Stimulated activated effector memory CD8-positive, alpha-beta T cell treated with anti-CD3 and anti-CD28 coated beads, Interleukin-12 subunit alpha, Interleukin-12 subunit beta, amount 100 ng/mL, for 72 hours (primary cell): ENCODE measurements at regions not wholly inside any gene's neighbourhood (a gene's known extent, or its start where the extent isn't known, plus 50 kb on each side); places are given as distances from the start of the nearest gene placed in this dataset.

Experiments
- ATAC-seq: fragments of 150-1000 bp; cut with Tn5 transposase; 2 replicates; pipeline ENCODE4 v1.10.0; 2021
- DNase-seq, 2 donors: peaks; one replicate each; pipeline ENCODE4 v3.0.0; 2021 to 2022; ENCODE audit warnings: low spot score in 2 of 2
- H3K27ac Mint-ChIP-seq: one replicate; pipeline ENCODE4 v1.8.0; 2022; ENCODE audit warnings: mild to moderate bottlenecking, mixed read lengths
- H3K36me3 Mint-ChIP-seq: one replicate; pipeline ENCODE4 v1.8.0; 2022; ENCODE audit warnings: mild to moderate bottlenecking, mixed read lengths
- H3K4me1 Mint-ChIP-seq: one replicate; pipeline ENCODE4 v1.8.0; 2022; ENCODE audit warnings: mixed read lengths
- H3K4me3 Mint-ChIP-seq: one replicate; pipeline ENCODE4 v1.8.0; 2022; ENCODE audit warnings: mild to moderate bottlenecking, mixed read lengths
- H3K9me3 Mint-ChIP-seq: one replicate; pipeline ENCODE4 v1.8.0; 2022; ENCODE audit warnings: mixed read lengths

DNA sequence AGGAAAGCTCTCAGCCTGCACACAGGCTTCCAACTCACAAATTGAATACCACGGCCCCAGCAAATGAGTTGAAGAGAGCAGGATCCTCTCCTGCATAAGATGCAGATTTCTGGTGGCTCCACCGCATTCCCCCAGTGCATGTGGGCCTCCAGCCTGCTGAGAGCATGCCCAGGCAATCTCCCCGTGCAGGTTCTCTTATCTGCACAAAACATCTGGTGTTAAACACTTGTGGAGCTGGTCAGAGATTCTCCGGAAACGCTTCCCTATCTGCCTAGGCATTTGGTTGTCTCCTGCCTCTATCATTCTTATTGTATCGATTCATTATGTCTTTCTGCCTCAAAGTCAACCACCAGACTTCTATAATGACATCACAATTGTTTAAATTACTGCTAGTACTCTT, 1349.0 kb upstream of the B3GALT2 start:
- Mint-ChIP-seq H3K4me1 (no peaks in the 10 kb centered on the region), H3K4me3 (no peak overlapping the region), H3K27ac (no peak overlapping the region), H3K36me3 (no peaks in the 10 kb centered on the region), H3K9me3 (no peaks in the 10 kb centered on the region)
- no peak for DNase-seq
- no peak for ATAC-seq

DNA sequence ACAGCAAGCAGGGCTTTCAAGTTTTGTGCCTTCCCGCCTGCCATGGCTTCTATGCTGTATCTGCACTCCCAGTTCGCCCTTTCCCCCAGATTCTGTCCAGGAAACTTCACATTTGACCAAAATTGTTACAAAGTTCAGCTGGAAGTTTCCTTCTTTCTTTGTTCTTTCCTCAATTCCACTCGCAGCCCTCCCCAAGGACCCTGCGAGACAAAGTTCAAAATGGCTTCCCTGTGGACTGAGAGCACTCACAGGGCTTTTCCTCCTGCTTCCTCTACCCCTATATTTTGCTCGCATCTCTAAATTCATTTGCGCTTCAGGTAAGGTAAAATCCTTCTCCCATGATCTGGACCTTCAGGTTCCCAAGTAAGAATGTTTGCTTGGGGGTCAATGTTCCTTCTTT, 1348.4 kb upstream of the B3GALT2 start:
- Mint-ChIP-seq H3K9me3 (no peaks in the 10 kb centered on the region), H3K4me1 (no peaks in the 10 kb centered on the region), H3K36me3 (no peaks in the 10 kb centered on the region), H3K4me3 (no peak overlapping the region), H3K27ac (no peak overlapping the region)
- DNase-seq (no peak), ATAC-seq (no peak)

DNA sequence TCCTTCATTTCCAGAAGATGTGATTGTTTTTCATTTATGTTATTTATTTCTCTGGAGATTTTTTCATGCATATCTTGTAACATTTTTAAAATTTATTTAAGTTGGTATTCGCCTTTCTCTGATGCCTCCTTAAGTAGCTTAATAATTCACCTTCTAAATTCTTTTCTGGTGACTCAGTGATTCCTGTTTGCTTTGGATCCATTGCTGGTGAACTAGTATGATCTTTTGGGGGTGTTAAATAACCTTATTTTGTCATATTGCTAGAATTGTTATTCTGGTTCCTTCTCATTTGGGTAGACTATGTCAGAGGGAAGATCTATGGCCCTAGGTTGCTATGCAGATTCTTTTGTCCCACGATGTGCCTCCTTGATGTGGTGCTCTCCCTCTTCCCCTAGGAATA, 1347.2 kb upstream of the B3GALT2 start:
- H3K27ac Mint-ChIP-seq = no peak overlapping the region
- ATAC-seq (no peak), DNase-seq (no peak)
- no peak overlapping the region for H3K4me3 Mint-ChIP-seq
- H3K36me3 Mint-ChIP-seq = no peaks in the 10 kb centered on the region
- H3K4me1 Mint-ChIP-seq = no peaks in the 10 kb centered on the region
- H3K9me3 Mint-ChIP-seq = no peaks in the 10 kb centered on the region

DNA sequence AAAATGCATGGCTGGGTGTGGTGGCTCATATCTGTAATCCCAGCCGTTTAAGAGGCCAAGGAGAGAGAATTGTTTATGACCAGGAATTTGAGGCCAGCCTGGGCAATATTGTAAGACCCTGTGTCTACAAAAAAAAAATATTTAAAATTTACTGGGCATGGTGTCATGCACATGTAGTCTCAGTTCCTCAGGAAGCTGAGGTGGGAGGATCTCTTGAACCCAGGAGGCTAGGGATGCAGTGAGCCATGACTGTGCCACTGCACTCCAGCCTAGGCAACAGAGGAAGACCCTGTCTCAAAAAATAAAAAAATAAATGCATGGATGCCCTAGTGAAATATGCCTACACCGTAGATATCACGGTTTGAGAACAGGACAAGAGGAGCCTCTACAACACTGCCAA, 1331.2 kb upstream of the B3GALT2 start:
- H3K4me3 Mint-ChIP-seq = no peak overlapping the region
- DNase-seq (no peak), ATAC-seq (no peak)
- no peaks in the 10 kb centered on the region for H3K9me3 Mint-ChIP-seq
- no peaks in the 10 kb centered on the region for H3K4me1 Mint-ChIP-seq
- H3K27ac Mint-ChIP-seq = no peak overlapping the region
- H3K36me3 Mint-ChIP-seq = no peaks in the 10 kb centered on the region

DNA sequence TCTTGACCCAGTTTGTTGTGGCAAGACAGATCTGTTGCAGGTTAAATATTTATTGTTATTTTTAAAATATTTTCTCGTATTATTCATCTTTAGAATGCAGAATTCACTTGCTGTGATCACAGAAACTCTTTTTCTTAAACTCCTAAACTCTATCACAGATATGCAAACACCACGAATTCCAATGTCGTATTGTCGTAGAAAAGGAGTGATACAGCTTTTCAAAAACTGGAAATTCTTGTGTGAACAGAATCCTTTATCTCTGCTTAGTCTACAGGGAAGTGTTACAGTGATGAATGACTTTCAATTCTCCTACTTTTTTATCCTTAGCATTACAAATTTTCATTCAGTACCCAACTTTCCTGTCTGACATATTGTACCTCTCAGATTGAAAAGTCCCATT, 1329.5 kb upstream of the B3GALT2 start:
- no peaks in the 10 kb centered on the region for H3K36me3 Mint-ChIP-seq
- H3K9me3 Mint-ChIP-seq = peaks cover 5% of the 10 kb centered on the region
- DNase-seq (no peak), ATAC-seq (no peak)
- no peaks in the 10 kb centered on the region for H3K4me1 Mint-ChIP-seq
- H3K4me3 Mint-ChIP-seq = no peak overlapping the region
- H3K27ac Mint-ChIP-seq = no peak overlapping the region

DNA sequence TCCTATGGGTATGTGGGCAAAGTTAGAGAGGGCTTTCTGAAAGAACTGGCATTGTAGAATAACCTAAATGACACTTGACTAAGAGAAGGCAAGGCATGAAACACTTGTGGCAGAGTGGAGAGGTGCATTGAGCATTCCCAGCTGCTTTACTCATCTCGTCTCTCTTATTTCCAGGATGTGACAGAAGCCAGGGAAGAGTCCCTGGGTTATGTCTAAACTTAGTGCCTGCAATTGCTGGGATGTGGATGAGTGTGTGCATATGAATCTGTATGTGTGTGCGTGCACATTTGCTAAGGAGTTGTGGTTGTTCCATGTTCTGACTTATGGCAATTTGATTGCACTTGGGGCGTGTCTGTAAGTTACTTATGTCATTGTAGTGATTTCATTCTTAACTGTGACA, 1326.5 kb upstream of the B3GALT2 start:
- Mint-ChIP-seq H3K27ac (no peak overlapping the region), H3K4me1 (no peaks in the 10 kb centered on the region), H3K36me3 (no peaks in the 10 kb centered on the region), H3K9me3 (peaks cover 11% of the 10 kb centered on the region), H3K4me3 (no peak overlapping the region)
- no peak for ATAC-seq
- DNase-seq = no peak

DNA sequence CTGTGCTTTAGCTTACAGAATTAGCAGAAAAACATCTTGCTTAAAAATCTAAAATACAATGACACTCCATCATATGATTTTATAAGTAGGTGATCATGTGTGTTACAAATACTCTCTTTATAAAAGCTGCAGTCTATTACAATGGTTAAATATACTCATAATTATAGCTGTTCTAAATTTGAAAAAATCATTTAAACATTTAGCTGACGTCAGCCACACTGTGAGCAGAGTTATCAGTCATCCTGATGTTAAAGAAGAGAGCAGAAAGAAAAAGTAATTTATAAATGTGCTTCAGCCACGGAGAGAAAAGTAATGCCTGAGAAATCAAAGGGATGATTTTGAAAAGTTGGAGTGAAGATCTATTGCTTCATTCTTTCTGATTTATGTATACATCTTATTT, 1325.9 kb upstream of the B3GALT2 start:
- H3K4me3 Mint-ChIP-seq = no peak overlapping the region
- H3K9me3 Mint-ChIP-seq = peaks cover 11% of the 10 kb centered on the region
- H3K36me3 Mint-ChIP-seq = no peaks in the 10 kb centered on the region
- no peak for ATAC-seq
- no peaks in the 10 kb centered on the region for H3K4me1 Mint-ChIP-seq
- no peak for DNase-seq
- H3K27ac Mint-ChIP-seq = no peak overlapping the region

DNA sequence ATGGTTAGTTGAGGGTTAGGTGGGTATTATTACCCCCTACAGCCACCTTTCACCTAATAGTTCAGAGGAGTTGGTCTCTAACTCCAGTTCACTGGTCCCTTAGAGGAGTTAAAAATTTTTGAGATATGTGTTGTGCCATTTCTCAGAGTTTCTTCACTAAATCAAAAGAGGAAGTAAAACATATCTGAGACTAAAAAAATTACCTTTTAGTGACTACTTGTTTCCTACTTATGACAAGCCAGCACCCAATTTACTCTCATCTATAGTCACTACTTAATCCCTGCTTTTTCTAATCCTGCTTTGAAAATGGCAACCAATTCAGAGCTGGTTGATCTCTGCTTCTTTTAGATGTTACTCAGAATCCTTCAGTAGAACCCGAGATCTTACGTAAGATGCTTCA, 1316.8 kb upstream of the B3GALT2 start:
- Mint-ChIP-seq H3K27ac (no peak overlapping the region), H3K4me3 (no peak overlapping the region), H3K9me3 (no peaks in the 10 kb centered on the region), H3K36me3 (no peaks in the 10 kb centered on the region), H3K4me1 (no peaks in the 10 kb centered on the region)
- DNase-seq (no peak), ATAC-seq (no peak)

DNA sequence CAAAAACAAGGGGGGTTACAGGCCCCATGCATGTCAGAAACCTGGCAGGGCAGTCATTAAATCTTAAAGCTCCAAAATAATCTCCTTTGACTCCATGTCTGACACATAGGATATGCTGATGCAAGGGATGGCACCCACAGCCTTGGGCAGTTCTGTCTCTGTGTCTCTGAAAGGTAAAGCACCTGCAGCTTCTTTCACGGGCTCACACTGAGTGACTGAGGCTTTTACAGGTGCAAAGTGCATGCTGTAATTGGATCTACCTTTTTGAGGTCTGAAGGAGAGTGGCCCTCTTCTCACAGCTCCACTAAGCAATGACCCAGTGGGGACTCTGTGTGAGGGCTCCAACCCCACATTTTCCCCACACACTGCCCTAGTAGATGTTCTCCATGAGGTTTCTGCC, 1309.0 kb upstream of the B3GALT2 start:
- H3K27ac Mint-ChIP-seq = no peak overlapping the region
- DNase-seq (no peak), ATAC-seq (no peak)
- peaks cover 7% of the 10 kb centered on the region for H3K9me3 Mint-ChIP-seq
- no peak overlapping the region for H3K4me3 Mint-ChIP-seq
- H3K36me3 Mint-ChIP-seq = no peaks in the 10 kb centered on the region
- H3K4me1 Mint-ChIP-seq = peaks cover 6% of the 10 kb centered on the region

DNA sequence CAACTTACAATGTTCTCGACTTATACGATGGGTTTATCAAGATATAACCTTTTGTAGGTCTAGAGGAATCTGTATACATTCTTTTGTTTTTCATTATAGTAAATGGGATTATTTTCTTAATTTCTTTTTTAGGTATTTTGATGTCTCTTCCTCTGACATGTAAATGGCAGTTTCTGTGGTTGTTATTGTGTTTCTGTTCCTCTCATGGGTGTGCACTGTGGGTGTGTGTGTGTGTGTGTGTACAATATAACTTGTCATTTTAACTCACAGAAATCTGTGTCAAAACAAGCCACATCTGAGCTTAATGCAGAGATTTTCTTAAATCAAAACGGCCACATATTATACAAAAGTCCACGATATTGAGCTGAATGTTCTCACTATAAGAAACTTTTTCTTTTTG, 1300.8 kb upstream of the B3GALT2 start:
- Mint-ChIP-seq H3K27ac (no peak overlapping the region), H3K9me3 (peaks cover 4% of the 10 kb centered on the region), H3K36me3 (no peaks in the 10 kb centered on the region), H3K4me1 (no peaks in the 10 kb centered on the region), H3K4me3 (no peak overlapping the region)
- ATAC-seq (no peak), DNase-seq (no peak)

DNA sequence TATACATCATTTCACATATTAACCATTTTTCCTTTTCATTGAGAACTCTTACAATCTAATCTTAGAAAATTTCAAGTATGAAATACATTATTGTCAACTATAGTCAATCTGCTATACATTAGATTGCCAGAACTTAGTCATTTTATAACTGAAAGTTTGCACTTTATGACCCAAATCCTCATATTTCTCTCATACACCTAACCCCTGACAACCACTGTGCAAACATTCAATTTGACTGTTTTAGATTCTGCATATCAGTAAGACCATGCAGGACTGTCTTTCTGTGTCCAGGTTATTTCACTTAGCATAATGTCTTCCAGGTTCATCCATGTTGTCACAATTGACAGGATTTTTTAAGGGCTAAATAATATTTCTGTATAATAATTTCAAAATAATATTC, 1299.0 kb upstream of the B3GALT2 start:
- ATAC-seq = peak; percentile 65
- Mint-ChIP-seq H3K4me3 (no peak overlapping the region), H3K4me1 (no peaks in the 10 kb centered on the region), H3K36me3 (no peaks in the 10 kb centered on the region), H3K27ac (no peak overlapping the region), H3K9me3 (peaks cover 4% of the 10 kb centered on the region)
- no peak for DNase-seq

DNA sequence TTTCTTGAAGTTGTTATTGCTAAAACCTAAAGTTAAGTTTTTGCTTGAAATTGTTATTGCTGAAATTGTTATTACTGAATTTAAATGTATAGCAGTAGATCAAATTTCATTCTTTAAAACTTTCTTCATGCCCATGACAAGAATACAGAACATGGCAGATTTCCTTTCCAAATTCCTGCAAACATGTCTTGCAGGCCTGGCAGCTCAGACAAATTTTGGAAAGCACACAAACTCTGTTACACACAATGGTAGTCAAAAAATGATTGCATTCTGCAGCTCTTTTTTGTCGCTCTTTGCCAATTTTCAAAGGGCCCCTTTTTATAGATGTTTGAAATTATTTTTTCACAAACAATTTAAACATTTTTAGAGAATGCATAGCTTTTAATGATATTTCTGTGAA, 1292.3 kb upstream of the B3GALT2 start:
- H3K9me3 Mint-ChIP-seq = no peaks in the 10 kb centered on the region
- H3K36me3 Mint-ChIP-seq = no peaks in the 10 kb centered on the region
- H3K27ac Mint-ChIP-seq = no peak overlapping the region
- DNase-seq = no peak
- no peaks in the 10 kb centered on the region for H3K4me1 Mint-ChIP-seq
- no peak overlapping the region for H3K4me3 Mint-ChIP-seq
- no peak for ATAC-seq

DNA sequence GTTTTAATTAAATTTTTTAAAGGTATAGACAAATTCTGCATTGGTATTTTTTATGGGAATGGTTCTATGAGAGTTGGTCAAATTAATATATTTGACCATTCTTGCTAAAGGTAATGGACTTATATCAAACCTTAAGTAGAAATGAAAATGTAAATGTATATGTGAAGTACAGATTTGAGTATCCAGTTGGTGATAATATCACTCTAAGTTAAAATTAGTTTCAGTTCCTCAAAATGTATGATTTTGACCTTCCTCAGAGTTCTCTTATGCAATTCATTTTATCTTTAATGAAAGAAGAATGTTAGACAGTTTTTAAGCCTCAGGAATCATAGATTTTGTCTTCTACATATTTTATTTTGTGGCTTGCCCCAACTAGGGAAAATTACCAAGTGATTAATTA, 1291.5 kb upstream of the B3GALT2 start:
- Mint-ChIP-seq H3K4me3 (no peak overlapping the region), H3K9me3 (no peaks in the 10 kb centered on the region), H3K4me1 (no peaks in the 10 kb centered on the region), H3K36me3 (no peaks in the 10 kb centered on the region), H3K27ac (no peak overlapping the region)
- no peak for ATAC-seq
- no peak for DNase-seq

DNA sequence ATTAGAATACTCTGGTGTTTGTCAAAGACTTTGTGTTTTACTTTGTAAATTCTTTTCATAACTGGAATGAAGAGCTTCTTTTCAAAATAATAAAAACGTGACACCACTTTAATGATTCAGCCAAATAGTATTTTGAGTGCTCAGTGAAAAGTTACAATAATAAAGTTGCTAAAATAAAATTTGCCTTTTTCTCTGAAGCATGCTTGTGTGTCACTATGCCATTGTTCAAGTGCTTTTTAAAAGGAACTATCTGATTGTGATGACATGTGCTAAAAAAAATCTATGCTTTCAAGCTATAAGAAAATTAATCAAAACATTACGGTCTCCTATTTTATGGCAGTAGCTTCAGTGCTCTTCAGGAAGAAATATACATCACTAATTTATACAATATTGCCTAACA, 1290.5 kb upstream of the B3GALT2 start:
- Mint-ChIP-seq H3K4me1 (no peaks in the 10 kb centered on the region), H3K4me3 (no peak overlapping the region), H3K36me3 (no peaks in the 10 kb centered on the region), H3K9me3 (no peaks in the 10 kb centered on the region), H3K27ac (no peak overlapping the region)
- no peak for ATAC-seq
- DNase-seq = no peak

DNA sequence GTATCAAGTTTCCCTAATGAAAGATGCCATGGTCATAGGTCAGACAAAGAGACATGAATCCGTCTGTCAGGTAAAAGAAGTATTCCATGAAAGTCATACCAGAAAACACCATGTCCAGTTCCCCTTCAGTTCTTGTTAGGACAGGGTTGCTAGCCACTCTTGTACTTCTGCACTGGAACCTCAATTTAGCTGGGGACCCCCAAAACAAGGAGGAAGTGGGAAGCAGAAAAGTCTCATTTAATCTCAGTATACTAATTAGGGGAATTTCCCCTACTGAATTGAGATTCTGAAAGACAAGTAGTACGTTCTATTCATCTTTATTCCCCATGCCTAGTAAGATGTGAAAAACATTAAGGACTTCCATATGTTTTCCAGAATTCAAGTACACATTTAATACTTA, 1289.9 kb upstream of the B3GALT2 start:
- ATAC-seq (no peak), DNase-seq (no peak)
- Mint-ChIP-seq H3K4me1 (no peaks in the 10 kb centered on the region), H3K36me3 (no peaks in the 10 kb centered on the region), H3K9me3 (no peaks in the 10 kb centered on the region), H3K4me3 (no peak overlapping the region), H3K27ac (no peak overlapping the region)

DNA sequence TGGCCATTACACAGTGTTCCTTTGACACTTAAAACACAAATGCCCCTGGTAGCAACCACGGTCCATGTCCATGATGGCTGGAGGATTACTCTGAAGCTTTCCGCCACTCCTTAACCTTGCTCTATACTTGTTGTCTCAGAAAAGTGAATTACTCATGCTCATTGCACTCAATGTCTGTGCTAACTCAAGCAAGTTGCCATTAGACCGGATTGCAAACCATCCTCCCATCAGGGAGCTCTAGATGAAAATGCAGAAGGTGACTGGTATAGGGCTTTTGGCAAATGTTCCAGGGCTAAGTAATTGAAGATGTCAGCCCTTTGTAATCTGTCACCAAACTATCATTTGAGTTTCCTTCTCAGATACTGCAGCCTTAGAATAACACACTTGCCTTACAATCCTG, 1288.3 kb upstream of the B3GALT2 start:
- H3K9me3 Mint-ChIP-seq = no peaks in the 10 kb centered on the region
- H3K4me1 Mint-ChIP-seq = no peaks in the 10 kb centered on the region
- H3K27ac Mint-ChIP-seq = no peak overlapping the region
- H3K4me3 Mint-ChIP-seq = no peak overlapping the region
- no peak for ATAC-seq
- DNase-seq = no peak
- no peaks in the 10 kb centered on the region for H3K36me3 Mint-ChIP-seq

DNA sequence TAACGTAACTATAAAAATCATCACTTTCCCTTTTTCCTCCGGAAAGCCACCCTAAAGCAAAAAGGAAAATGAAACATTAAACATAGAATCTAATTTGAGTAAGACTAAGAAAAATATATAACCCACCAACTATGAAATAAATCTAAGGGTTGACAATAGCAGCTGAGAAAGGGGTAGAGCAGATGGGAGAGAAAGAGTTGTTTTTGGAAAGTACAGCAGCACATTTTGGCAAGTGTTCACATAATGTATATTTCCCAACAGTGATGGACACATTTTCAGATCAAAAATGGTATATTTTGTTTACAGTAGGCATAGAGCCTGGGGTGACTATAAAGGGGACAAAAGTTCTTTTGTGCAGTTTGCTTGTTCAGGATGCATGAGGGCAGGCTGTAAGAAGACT, 1287.4 kb upstream of the B3GALT2 start:
- no peaks in the 10 kb centered on the region for H3K36me3 Mint-ChIP-seq
- no peak overlapping the region for H3K27ac Mint-ChIP-seq
- no peaks in the 10 kb centered on the region for H3K4me1 Mint-ChIP-seq
- no peaks in the 10 kb centered on the region for H3K9me3 Mint-ChIP-seq
- no peak overlapping the region for H3K4me3 Mint-ChIP-seq
- DNase-seq (no peak), ATAC-seq (no peak)
